H9 (cell line): ENCODE measurements at regions not wholly inside any gene's neighbourhood (a gene's known extent, or its start where the extent isn't known, plus 50 kb on each side); places are given as distances from the start of the nearest gene placed in this dataset.

ENCODE experiments used
- DNase-seq: peaks from one replicate; pipeline ENCODE4 v3.0.0-alpha.2; 2017
- H2AFZ ChIP-seq: one replicate; pipeline ENCODE4 v1.6.1; 2013; ENCODE audit warnings: mild to moderate bottlenecking, low read length, control low read depth, moderate library complexity
- H2AK5ac ChIP-seq: 2 replicates; pipeline ENCODE4 v1.6.1; 2013; ENCODE audit warnings: low read length, control low read depth, mixed read lengths; ENCODE audit not compliant: insufficient read length
- H2BK120ac ChIP-seq: one replicate; pipeline ENCODE4 v1.6.1; 2013; ENCODE audit warnings: low read depth, mild to moderate bottlenecking, low read length, control low read depth, inconsistent platforms; ENCODE audit not compliant: poor library complexity, severe bottlenecking
- H2BK12ac ChIP-seq: 2 replicates; pipeline ENCODE4 v1.6.1; 2013; ENCODE audit warnings: low read length, control low read depth, mixed read lengths, low read depth; ENCODE audit not compliant: insufficient read length
- H2BK15ac ChIP-seq: 2 replicates; pipeline ENCODE4 v1.6.1; 2013; ENCODE audit warnings: low read depth, low read length, control low read depth
- H2BK20ac ChIP-seq: one replicate; pipeline ENCODE4 v1.6.1; 2013; ENCODE audit warnings: low read depth, mild to moderate bottlenecking, low read length, control low read depth, inconsistent platforms; ENCODE audit not compliant: poor library complexity, severe bottlenecking
- H2BK5ac ChIP-seq: 2 replicates; pipeline ENCODE4 v1.6.1; 2013; ENCODE audit warnings: low read length, control low read depth, mixed read lengths; ENCODE audit not compliant: insufficient read length
- H3K14ac ChIP-seq: 2 replicates; pipeline ENCODE4 v1.6.1; 2013; ENCODE audit warnings: low read length, control low read depth; ENCODE audit not compliant: insufficient read depth
- H3K18ac ChIP-seq: 2 replicates; pipeline ENCODE4 v1.6.1; 2013; ENCODE audit warnings: low read depth, mild to moderate bottlenecking, mixed read lengths, low read length, control low read depth; ENCODE audit not compliant: insufficient read length
- H3K23ac ChIP-seq: 2 replicates; pipeline ENCODE4 v1.6.1; 2013; ENCODE audit warnings: low read length, control low read depth, mixed read lengths, low read depth; ENCODE audit not compliant: insufficient read length
- H3K23me2 ChIP-seq: 2 replicates; pipeline ENCODE4 v1.6.1; 2013; ENCODE audit warnings: low read depth, mild to moderate bottlenecking, mixed read lengths, low read length, control low read depth; ENCODE audit not compliant: insufficient read length, poor library complexity, severe bottlenecking
- H3K27ac ChIP-seq: 2 replicates; pipeline ENCODE4 v1.5.1; 2013; ENCODE audit warnings: low read length, control low read depth, mixed read lengths, low read depth; ENCODE audit not compliant: insufficient read length
- H3K27me3 ChIP-seq: 2 replicates; pipeline ENCODE4 v1.6.1; 2013; ENCODE audit warnings: low read length, control low read depth, inconsistent platforms; ENCODE audit not compliant: insufficient read depth
- H3K4ac ChIP-seq: 2 replicates; pipeline ENCODE4 v1.6.1; 2013; ENCODE audit warnings: low read depth, mild to moderate bottlenecking, control low read depth, inconsistent platforms, low read length, moderate library complexity
- H3K4me1 ChIP-seq: 2 replicates; pipeline ENCODE4 v1.6.1; 2013; ENCODE audit warnings: low read length, control low read depth, inconsistent platforms; ENCODE audit not compliant: insufficient read depth
- H3K4me2 ChIP-seq: 2 replicates; pipeline ENCODE4 v1.6.1; 2013; ENCODE audit warnings: low read length, control low read depth, mixed read lengths; ENCODE audit not compliant: insufficient read length, insufficient read depth
- H3K56ac ChIP-seq: 2 replicates; pipeline ENCODE4 v1.6.1; 2013; ENCODE audit warnings: low read depth, mild to moderate bottlenecking, mixed read lengths, low read length, control low read depth; ENCODE audit not compliant: insufficient read length
- H3K79me1 ChIP-seq: 2 replicates; pipeline ENCODE4 v1.6.1; 2013; ENCODE audit warnings: low read depth, mild to moderate bottlenecking, moderate library complexity, low read length, control low read depth, inconsistent platforms; ENCODE audit not compliant: insufficient read depth, poor library complexity, severe bottlenecking
- H3K79me2 ChIP-seq: 2 replicates; pipeline ENCODE4 v1.6.1; 2013; ENCODE audit warnings: low read length, control low read depth, inconsistent platforms; ENCODE audit not compliant: insufficient read depth
- H3K9ac ChIP-seq: 2 replicates; pipeline ENCODE4 v1.6.1; 2013; ENCODE audit warnings: low read length, control low read depth, mixed read lengths; ENCODE audit not compliant: insufficient read length; ENCODE audit errors: extremely low read depth
- H3K9me3 ChIP-seq: one replicate; pipeline ENCODE4 v1.6.1; 2013; ENCODE audit warnings: low read depth, low read length, inconsistent platforms; ENCODE audit not compliant: control insufficient read depth
- H3T11ph ChIP-seq: one replicate; pipeline ENCODE4 v1.6.1; 2013; ENCODE audit warnings: mild to moderate bottlenecking, low read length, control low read depth, inconsistent platforms
- H4K20me1 ChIP-seq: one replicate; pipeline ENCODE4 v1.6.1; 2013; ENCODE audit not compliant: control insufficient read depth, insufficient read length, insufficient read depth
- H4K5ac ChIP-seq: 2 replicates; pipeline ENCODE4 v1.6.1; 2013; ENCODE audit warnings: low read depth, mild to moderate bottlenecking, mixed read lengths, low read length, control low read depth; ENCODE audit not compliant: insufficient read length
- H4K8ac ChIP-seq: replicated peaks from 2 replicates; pipeline ENCODE4 v1.6.1; 2013; ENCODE audit warnings: low read length, control low read depth, mixed read lengths, low read depth; ENCODE audit not compliant: insufficient read length
- H4K91ac ChIP-seq: 2 replicates; pipeline ENCODE4 v1.6.1; 2013; ENCODE audit warnings: low read depth, mild to moderate bottlenecking, moderate library complexity, mixed read lengths, low read length, control low read depth; ENCODE audit not compliant: insufficient read length
- H3K27ac Mint-ChIP-seq, 3 experiments: 2 replicates in 2 of 3; 3 replicates in 1 of 3; pipeline ENCODE4 v1.8.0; 2020 to 2021; ENCODE audit warnings: mixed read lengths in 3 of 3, mild to moderate bottlenecking in 1 of 3, moderate library complexity in 1 of 3
- H3K27me3 Mint-ChIP-seq: 2 replicates; pipeline ENCODE4 v1.8.0; 2021; ENCODE audit warnings: low read depth, mild to moderate bottlenecking, moderate library complexity, mixed read lengths
- H3K36me3 Mint-ChIP-seq, 3 experiments: 2 replicates in 2 of 3; 3 replicates in 1 of 3; pipeline ENCODE4 v1.8.0; 2020 to 2021; ENCODE audit warnings: low read depth in 3 of 3, mixed read lengths in 3 of 3; ENCODE audit not compliant: insufficient read depth in 1 of 3
- H3K4me1 Mint-ChIP-seq, 2 experiments: 2 replicates each; pipeline ENCODE4 v1.8.0; 2020; ENCODE audit warnings: mixed read lengths in 2 of 2
- H3K4me3 Mint-ChIP-seq, 2 experiments: 2 replicates in 1 of 2; 3 replicates in 1 of 2; pipeline ENCODE4 v1.8.0; 2020 to 2021; ENCODE audit warnings: mild to moderate bottlenecking in 2 of 2, mixed read lengths in 2 of 2, moderate library complexity in 1 of 2
- H3K9me3 Mint-ChIP-seq, 2 experiments: 2 replicates in 1 of 2; 3 replicates in 1 of 2; pipeline ENCODE4 v1.8.0; 2020; ENCODE audit warnings: mild to moderate bottlenecking in 2 of 2, mixed read lengths in 2 of 2, moderate library complexity in 1 of 2
- WGBS: extraction: QIAGEN DNeasy Blood & Tissue Kit; methylation state at CpG from one replicate; pipeline ENCODE4 v1.1.7; 2013; ENCODE audit warnings: missing lambda C conversion rate, low lambda C conversion rate, mixed read lengths; ENCODE audit not compliant: insufficient read length; ENCODE audit errors: extremely low coverage; 5-methylcytosine and 5-hydroxymethylcytosine counted together
- TF ChIP-seq, protein P1 (sequence below): fragments of 200-600 bp; sonication (generic); conservative IDR thresholded peaks from 3 replicates; pipeline ENCODE4 v1.8.0; 2021; ENCODE audit warnings: antibody characterized with exemption, mild to moderate bottlenecking

DNA sequence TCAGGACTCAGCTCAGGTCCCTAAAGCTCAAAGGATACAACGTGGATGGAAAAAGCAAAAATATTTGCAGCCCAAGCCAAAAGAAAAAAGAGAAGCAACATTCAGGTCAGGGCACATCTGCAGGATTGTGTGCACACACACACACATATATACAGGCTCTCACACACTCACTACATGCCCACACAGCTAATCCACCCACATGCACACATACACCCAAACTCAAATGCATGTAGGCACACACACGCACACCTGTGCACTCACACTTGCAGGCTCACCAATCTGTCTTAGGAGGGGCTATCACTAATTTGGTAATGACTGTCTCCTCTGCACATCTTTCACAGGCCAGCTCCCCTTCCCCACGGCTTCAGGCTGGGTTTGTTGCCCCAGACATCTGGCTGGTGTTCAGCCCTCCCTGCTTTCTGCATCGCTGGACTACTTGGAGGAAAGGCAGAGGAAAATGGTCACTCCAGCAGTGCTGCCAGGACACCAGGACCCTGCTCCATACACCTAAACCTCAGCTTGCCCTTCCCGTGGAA lies 103.6 kb upstream of the DRD2 start:
- H4K8ac ChIP-seq: no peak overlapping the region
- no peaks in the 10 kb centered on the region for H3K9me3 ChIP-seq
- no peaks in the 10 kb centered on the region for H3K79me2 ChIP-seq
- H3K18ac ChIP-seq: no peak overlapping the region
- no CpG with 5 or more reads among the region's 5 CpGs for WGBS
- Mint-ChIP-seq H3K4me3 (0 out of 5 replicates have a peak overlapping the region, but pooled peaks of 1 of the 2 experiments have one; percentile 22), H3K27ac (peak overlapping the region in 2 of 3 experiments; percentile 32 to 47; a peak in 1 of 7 replicates), H3K36me3 (no peaks in the 10 kb centered on the region), H3K4me1 (peaks cover 29 to 33% of the 10 kb centered on the region in 2 experiments), H3K27me3 (peaks cover 19% of the 10 kb centered on the region), H3K9me3 (no peaks in the 10 kb centered on the region; a peak in 1 of 5 replicates)
- no peak overlapping the region for H2BK12ac ChIP-seq
- no peak overlapping the region for H3K56ac ChIP-seq
- no peaks in the 10 kb centered on the region for H3K79me1 ChIP-seq
- H2BK20ac ChIP-seq: no peak overlapping the region
- H4K20me1 ChIP-seq: no peaks in the 10 kb centered on the region
- H3T11ph ChIP-seq: no peak overlapping the region
- H2AFZ ChIP-seq: no peak overlapping the region
- H3K23ac ChIP-seq: no peak overlapping the region
- H3K27me3 ChIP-seq: no peaks in the 10 kb centered on the region
- no peak overlapping the region for H3K27ac ChIP-seq
- no peak overlapping the region for H2BK5ac ChIP-seq
- TF ChIP-seq, protein P1, sequence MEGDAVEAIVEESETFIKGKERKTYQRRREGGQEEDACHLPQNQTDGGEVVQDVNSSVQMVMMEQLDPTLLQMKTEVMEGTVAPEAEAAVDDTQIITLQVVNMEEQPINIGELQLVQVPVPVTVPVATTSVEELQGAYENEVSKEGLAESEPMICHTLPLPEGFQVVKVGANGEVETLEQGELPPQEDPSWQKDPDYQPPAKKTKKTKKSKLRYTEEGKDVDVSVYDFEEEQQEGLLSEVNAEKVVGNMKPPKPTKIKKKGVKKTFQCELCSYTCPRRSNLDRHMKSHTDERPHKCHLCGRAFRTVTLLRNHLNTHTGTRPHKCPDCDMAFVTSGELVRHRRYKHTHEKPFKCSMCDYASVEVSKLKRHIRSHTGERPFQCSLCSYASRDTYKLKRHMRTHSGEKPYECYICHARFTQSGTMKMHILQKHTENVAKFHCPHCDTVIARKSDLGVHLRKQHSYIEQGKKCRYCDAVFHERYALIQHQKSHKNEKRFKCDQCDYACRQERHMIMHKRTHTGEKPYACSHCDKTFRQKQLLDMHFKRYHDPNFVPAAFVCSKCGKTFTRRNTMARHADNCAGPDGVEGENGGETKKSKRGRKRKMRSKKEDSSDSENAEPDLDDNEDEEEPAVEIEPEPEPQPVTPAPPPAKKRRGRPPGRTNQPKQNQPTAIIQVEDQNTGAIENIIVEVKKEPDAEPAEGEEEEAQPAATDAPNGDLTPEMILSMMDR: no peak
- H2BK15ac ChIP-seq: no peak overlapping the region
- no peak overlapping the region for H2BK120ac ChIP-seq
- H4K91ac ChIP-seq: no peak overlapping the region
- no peak for DNase-seq
- no peak overlapping the region; the same call in 1 of the 2 replicates for H3K14ac ChIP-seq
- peaks cover 6% of the 10 kb centered on the region; the same call in 1 of the 2 replicates for H3K4me1 ChIP-seq
- H3K4me2 ChIP-seq: no peak overlapping the region
- no peak overlapping the region for H4K5ac ChIP-seq
- no peaks in the 10 kb centered on the region for H3K23me2 ChIP-seq
- H2AK5ac ChIP-seq: no peak overlapping the region
- no peak overlapping the region for H3K9ac ChIP-seq
- no peak overlapping the region for H3K4ac ChIP-seq
